CD4-positive, alpha-beta T cell treated with Interleukin-4 for 4 hours (primary cell): ENCODE measurements at regions not wholly inside any gene's neighbourhood (a gene's known extent, or its start where the extent isn't known, plus 50 kb on each side); places are given as distances from the start of the nearest gene placed in this dataset.
"Not testable (repeated sequence)": the region's sequence is repeated elsewhere in the genome, so short reads cannot be mapped to it uniquely, and the experiment has no call there.

ENCODE experiments used
- DNase-seq: peaks from one replicate; pipeline ENCODE4 v3.0.0-alpha.2; 2020

- no peak for DNase-seq
Measured at GRCh38 chr1:199573047-199573446, 454.5 kb upstream of the NR5A2 start.

GRCh38 chr1:199574950-199575349 lies 452.6 kb upstream of the NR5A2 start:
- DNase-seq, result no peak

DNA sequence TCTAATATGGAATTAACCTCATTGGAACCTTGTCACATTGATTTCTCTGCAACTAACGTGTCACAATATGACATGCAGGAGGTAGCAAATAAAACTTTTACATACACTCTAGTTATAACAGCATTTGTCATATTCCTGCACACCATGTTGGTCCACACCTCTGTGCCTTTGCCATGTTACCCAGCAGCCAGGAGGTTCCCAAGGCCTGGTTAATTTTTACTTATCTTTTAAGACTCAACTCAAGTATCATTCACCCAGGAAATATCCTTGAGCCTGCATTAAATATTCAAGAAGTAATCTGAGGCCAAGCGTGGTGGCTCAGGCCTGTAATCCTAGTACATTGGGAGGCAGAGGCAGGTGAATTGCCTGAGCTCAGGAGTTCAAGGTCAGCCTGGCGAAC lies 447.2 kb upstream of the NR5A2 start:
- no peak for DNase-seq

GRCh38 chr1:199585392-199585791 lies 442.1 kb upstream of the NR5A2 start:
- no peak for DNase-seq

- DNase-seq, result no peak
Measured at GRCh38 chr1:199590708-199591107, 436.8 kb upstream of the NR5A2 start.

DNA sequence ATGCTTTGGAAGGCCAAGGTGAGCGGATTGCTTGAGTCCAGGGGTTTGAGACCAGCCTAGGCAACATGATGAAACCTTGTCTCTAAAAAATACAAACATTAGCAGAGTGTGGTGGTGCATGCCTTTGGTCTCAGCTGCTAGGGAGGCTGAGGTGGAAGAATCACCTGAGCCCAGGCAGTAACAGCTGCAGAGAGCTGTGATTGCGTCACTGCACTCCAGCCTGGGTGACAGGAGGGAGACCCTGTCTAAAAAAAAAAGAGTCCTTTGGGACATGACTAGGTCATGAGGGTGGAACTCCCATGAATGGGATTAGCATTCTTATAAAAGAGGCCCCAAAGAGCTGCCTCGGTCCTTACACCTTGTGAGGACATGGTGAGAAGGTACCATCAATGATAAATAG lies 436.0 kb upstream of the NR5A2 start:
- DNase-seq, result no peak

DNA sequence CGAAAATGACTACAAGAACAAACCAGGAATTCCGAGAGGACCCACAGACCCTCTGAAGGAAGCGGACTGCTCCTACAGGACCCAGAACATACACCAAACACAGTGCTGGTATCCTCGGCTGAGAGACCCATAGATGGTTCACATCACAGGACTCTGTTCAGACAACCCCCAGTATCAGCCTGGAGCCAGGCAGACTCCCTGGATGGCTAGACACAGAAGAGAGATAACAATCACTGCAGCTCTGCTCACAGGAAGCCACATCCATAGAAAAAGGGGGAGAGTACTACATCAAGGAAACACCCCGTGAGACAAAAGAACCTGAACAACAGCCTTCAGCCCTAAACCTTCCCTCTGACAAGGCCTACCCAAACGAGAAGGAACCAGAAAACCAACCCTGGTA lies 434.0 kb upstream of the NR5A2 start:
- no peak for DNase-seq

- DNase-seq, result not testable (repeated sequence)
Measured at GRCh38 chr1:199596448-199596847, 431.1 kb upstream of the NR5A2 start.

- DNase-seq, result no peak
Measured at GRCh38 chr1:199597152-199597551, 430.4 kb upstream of the NR5A2 start.

- DNase-seq, result no peak
Measured at GRCh38 chr1:199608414-199608813, 419.1 kb upstream of the NR5A2 start.

GRCh38 chr1:199612976-199613774 lies 414.3 kb upstream of the NR5A2 start:
- DNase-seq, result no peak

DNA sequence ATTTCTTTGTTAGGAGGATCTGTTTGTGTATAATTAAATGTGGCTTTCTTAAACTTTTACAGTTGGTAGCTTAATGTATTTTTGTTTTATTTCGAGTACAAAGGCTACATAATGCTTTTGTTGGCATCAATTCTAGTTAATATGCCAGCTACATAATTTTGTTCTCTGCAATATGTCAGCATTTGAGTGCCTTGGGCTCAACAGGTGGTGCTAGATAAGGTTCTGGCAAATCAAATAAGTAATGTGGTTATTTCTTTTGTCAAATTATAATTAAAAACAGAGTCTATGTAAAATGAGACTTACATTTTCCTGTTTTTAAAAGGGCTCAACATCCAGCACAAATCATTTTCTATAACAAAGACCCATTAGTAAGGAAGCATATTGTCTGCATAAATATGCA lies 410.6 kb upstream of the NR5A2 start:
- DNase-seq, result no peak

GRCh38 chr1:199619223-199619622 lies 408.3 kb upstream of the NR5A2 start:
- no peak for DNase-seq

- not testable (repeated sequence) for DNase-seq
Measured at GRCh38 chr1:199626228-199626627, 401.3 kb upstream of the NR5A2 start.

- DNase-seq, result no peak
Measured at GRCh38 chr1:199629624-199630023, 397.9 kb upstream of the NR5A2 start.

DNA sequence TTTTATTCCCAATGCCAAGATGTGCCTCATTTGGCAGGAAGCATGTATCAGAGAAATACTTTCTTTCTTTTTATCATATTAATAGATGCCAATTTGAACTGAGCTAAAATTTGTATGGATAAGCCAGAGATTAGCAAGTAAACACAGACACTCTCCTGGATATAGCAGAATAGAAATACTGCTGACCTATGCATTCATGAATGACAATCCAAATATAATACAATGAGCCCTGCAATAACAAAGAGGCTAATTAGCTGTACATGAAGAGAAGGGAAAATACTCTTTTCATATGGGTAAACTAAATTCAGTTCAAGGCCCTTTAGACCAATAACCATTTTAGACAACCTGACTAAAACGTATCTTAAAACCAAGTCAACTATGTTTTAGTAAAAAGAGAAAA lies 388.1 kb upstream of the NR5A2 start:
- no peak for DNase-seq

GRCh38 chr1:199641531-199641930 lies 386.0 kb upstream of the NR5A2 start:
- no peak for DNase-seq

DNA sequence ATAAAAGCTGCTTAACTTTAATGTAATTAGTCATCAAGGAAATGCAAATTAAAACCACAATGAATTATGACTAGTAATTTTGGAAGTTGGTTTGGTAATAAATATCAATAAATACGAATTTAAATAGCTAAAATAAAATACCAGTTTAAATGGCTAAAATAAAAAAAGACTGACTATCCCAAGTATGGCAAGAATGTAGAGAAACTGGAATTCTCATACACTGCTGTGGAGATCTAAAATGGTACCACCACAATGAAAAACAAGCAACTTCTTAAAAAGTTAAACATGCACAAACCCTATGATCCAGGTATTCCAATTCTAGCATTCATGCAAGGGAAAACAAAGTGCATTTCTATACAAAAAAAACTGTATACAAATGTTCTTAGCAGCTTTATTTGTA lies 382.6 kb upstream of the NR5A2 start:
- no peak for DNase-seq

- no peak for DNase-seq
Measured at GRCh38 chr1:199646761-199647160, 380.7 kb upstream of the NR5A2 start.

DNA sequence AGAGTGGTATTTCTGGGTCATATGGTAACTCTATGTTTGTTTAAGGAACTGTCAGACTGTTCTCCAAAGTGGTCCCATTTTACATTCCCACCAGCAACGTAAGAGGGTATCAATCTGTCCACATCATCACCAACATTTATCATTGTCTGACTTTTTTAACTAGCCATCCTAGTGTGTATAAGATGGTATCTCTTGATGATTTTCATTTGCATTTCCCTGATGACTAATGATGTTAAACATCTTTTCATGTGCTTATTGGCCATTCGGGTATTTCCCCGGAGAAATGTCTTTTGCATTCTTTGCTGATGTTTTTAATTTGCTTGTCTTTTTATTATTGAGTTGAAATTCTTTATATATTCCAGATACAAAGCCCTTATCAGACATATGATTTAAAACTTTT lies 370.1 kb upstream of the NR5A2 start:
- no peak for DNase-seq

GRCh38 chr1:199660071-199660470 lies 367.4 kb upstream of the NR5A2 start:
- DNase-seq, result no peak

GRCh38 chr1:199665371-199665770 lies 362.1 kb upstream of the NR5A2 start:
- DNase-seq, result no peak

GRCh38 chr1:199667089-199667488 lies 360.4 kb upstream of the NR5A2 start:
- no peak for DNase-seq

- DNase-seq, result no peak
Measured at GRCh38 chr1:199669916-199670315, 357.6 kb upstream of the NR5A2 start.

GRCh38 chr1:199671684-199672083 lies 355.8 kb upstream of the NR5A2 start:
- no peak for DNase-seq
